GM21526 (cell line): ENCODE measurements at regions not wholly inside any gene's neighbourhood (a gene's known extent, or its start where the extent isn't known, plus 50 kb on each side); places are given as distances from the start of the nearest gene placed in this dataset.

Experiments used
- ATAC-seq: cut with Tn5 transposase; IDR thresholded peaks from one replicate; pipeline ENCODE4 v1.9.1; 2021; ENCODE audit warnings: moderate library complexity; ENCODE audit not compliant: unreplicated experiment, low FRiP score

DNA sequence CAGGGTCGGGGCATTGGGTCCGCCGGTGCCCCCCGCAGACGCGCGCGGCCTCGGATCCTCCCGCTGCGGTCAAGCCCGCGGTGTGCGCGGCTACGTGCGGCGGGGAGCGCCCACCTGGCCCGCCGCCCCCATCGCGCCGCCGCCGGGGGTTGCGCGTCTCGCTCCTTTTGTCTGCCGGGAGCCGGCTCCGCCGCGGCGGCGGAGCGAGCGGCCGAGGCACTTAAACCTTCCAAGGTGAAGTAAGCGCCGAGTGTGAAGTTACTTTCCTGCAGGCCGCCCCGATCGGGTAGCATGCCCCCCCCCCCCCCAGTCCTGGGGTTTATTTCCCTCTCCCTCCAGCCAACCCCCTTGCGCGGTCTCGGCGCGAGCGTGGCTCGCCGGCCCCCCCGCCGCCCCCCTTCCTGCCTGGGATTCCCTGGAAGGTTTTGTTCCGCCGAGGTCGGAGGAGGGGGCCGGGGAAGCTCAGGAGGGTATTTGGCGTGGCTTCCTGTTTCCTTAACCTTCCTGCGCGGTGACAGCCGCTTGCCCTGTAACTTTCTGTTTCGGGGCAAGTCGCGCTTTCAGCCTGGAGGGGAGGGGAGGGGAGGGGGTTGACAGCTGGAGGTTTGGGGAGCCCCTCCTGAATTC lies 56.6 kb upstream of the GSE1 start:
- ATAC-seq = no peak

DNA sequence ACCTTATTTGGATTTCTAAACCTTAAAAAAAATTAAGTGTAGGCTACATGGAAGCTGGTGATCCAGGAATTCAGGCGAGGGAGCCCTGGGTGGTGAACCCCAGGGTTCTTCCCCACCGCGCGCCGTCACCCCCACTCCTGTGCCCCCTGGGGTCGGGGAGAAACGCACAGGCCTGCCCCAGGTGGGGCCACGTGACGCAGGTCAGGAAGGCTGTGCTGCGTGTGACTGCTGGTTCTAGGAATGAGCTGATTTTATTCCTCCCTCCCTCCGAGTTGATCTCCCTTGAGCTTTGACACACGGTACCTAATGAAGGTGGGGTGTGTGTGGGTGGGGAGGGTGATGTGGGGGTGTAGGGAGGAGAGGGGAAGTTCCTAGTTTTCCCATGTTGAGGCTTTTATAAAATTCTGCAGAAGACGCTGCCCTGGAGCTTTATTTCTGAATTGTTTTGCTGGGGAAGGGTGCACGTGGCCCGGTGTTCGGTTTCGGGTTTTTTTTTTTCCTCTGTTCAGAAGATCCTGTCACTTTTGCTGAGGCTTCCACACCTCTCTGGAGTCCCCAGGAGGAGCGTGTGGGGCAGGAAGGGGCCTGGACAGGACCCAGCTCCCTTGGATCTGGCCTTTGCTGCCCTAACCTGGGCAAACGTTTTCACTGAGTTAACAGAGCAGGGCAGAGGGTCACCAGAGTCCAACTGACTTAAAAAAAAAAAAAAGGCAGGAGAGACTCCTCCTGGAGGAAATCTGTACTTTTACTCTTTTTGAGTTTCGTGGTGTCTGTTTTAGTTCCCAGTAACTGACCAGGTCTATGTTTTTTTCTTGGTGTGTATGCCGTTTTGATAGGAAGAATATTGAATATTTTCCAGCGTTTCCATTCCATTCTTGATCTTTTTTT lies 55.8 kb upstream of the GSE1 start:
- no peak for ATAC-seq

DNA sequence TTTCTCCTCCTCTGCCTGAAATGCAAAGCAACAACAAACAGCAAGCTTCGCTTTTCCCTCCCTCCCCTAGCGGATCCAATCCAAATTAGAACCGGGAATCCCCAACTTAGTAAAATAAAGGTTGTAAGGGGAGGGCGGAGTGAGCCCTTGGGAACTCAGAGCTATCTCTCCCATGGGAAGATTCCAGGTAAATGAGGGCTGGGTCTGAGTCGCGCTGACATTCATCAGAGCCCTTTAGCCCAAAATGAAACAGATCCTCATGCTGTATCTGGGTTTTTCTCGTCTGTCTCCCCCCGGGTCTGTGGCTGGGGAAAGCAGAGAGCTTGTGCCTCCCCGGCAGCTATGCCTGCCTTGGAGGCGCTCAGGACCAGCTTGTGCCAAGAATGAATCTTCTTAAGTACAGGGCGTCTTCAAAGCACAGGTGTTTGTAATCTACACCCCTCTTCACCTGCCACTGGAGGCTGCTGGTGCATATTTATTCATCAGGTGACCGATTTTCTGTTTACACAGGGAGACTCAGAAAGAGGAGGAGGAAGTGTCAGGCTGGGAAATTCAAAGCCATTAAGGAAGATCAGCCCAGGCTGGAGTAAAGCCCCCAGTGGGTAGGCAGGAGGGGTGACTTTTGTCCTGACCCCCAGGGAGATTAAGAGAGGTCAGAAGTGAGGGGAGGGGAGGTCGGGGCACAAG lies 55.0 kb upstream of the GSE1 start:
- ATAC-seq = no peak

DNA sequence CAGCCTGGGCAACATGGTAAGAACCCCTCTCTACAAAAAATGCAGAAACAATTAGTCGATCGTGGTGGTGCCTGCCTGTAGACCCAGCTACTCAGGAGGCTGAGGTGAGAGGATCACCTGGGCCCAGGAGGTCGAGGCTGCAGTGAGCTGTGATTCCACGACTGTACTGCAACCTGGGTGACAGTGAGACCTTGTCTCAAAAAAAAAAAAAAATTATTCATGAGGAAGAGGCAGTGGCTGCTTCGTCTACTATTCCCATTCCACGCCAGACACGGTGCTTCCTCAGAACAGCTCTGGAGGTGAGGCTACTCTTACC lies 52.2 kb upstream of the GSE1 start:
- no peak for ATAC-seq

DNA sequence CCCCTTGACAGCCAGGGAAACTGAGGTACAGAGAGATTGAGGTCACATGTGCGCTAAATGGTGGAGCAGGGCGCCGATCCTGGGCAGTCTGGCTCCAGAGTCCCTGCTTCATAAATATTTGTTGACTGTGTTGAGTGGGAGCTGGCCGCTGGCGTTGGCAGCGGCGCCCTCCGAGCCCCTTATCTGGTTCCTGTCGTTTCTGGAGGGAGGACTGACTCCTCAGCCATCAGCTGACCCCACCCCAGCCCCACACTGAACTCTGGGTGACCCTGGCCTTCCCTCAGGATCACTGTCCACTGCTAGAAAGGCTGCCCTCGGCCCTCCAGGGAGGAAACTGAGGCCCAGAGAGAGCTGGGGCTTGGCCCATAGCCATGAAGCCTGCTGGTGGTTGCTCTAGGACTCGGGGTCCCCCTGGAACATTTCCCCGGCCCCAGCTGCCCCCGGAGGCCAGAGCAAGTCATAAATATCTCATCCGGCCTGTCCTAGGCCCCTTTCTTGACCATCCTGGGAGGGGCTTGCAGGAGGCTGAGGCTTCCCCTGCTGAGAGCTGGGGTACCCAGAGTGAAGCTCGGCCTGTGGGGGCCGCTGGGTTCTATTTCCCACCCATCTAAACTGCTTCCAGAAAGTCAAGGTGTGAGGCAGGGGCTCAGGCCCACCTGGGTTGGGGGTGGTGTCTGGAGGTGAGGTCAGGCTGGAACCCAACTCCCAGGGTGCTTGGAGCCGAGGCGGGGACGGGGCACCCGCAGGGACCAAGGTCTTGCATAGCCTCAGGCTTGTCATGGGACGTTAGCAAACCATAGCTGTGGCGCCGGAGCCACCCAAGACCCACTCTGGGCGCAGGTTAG lies 51.7 kb upstream of the GSE1 start:
- no peak for ATAC-seq

DNA sequence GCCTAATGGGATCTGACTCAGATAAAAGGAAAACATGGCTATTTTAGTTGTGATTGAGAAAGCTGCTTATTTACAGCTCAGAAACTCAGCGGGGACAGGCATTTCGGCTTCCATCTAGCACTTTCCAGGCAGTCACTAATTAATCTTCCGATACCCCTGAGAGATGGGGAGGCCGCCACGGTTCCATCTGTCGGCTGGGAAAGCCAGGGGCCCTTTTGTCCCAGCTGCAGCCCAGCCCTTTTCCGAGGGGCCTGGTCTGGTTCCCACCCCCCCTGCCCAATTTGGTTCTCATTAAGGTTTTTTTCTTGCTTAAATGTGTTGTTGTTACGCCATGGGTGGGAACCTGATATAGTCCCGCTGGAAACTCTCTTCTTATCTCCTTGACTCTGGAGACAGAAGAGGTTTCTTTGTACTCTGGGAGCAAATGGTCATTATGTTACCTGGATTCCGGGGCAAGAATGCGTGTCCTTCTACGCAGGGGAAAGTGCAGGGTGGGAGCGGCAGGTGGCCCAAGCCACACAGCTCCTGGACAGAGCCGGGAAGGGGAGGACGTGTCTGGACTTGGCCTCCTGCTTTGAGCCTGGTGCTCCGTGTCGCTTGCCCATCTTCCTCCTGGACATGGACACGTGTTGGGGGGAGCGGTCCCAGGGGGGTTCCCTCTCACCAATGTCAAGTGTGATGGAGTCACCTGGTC lies 50.9 kb upstream of the GSE1 start:
- no peak for ATAC-seq

DNA sequence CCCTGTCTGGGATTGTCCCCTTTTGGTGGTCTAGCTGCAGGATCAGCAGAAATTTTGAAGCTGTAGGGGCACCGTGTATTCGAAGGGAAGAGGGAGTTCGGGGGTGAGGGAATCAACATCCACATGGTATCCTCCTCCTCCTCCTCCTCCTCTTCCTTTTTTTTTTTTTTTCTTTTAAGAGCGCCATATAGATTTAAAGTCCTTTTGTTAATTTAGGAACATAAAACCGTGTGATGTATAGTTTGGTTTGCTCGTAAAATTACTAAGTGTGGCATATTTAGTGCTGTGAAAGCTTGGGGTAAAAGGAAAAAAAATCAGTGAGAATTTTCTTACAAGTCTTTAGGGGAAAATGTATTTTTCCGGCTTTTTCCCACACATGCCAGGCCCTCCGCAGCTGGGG lies 50.1 kb upstream of the GSE1 start:
- no peak for ATAC-seq
